ENCODE measurements at regions not wholly inside any gene's neighbourhood (a gene's known extent, or its start where the extent isn't known, plus 50 kb on each side); places are given as distances from the start of the nearest gene placed in this dataset.

DNA sequence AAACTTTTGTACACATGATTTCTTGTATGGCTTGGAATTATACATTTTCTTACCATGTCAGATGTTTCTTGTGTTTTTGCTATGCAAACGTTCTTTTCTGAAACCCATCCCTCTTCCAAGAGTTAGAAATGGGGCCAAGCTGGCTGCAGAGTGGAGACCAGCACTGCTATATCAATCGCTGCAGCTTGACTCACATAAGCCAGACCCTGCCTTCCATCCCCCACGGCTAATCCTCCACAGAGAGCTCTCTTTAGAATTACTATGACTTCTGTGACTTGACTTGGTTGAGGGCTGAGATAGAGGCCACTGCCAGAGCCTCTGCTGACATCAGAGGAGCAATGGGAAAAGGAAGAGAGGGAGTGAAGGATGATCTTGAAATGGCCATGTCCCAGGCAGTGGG, 147.9 kb downstream of the DACT1 start:
- DNase-seq: no peak

DNA sequence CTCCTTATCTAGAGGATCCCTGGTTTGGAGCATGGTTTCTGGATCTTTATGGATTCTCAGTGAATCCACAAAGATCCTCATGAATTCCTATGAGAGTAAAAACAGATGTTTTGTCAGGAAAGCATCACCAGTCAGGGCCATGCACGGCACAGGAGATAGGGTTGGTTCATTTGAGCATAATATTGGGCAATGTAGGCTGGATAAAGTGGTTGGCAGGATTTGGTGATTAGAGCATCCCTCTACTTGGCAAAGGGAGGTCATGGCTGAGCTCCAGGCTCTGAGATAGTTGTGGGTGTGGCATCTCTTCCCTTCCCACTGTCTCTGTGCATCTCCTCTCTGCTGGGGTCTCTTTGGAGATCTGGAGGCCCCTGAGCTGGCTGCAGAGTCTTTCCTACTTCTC, 149.8 kb downstream of the DACT1 start:
- no peak for DNase-seq

DNA sequence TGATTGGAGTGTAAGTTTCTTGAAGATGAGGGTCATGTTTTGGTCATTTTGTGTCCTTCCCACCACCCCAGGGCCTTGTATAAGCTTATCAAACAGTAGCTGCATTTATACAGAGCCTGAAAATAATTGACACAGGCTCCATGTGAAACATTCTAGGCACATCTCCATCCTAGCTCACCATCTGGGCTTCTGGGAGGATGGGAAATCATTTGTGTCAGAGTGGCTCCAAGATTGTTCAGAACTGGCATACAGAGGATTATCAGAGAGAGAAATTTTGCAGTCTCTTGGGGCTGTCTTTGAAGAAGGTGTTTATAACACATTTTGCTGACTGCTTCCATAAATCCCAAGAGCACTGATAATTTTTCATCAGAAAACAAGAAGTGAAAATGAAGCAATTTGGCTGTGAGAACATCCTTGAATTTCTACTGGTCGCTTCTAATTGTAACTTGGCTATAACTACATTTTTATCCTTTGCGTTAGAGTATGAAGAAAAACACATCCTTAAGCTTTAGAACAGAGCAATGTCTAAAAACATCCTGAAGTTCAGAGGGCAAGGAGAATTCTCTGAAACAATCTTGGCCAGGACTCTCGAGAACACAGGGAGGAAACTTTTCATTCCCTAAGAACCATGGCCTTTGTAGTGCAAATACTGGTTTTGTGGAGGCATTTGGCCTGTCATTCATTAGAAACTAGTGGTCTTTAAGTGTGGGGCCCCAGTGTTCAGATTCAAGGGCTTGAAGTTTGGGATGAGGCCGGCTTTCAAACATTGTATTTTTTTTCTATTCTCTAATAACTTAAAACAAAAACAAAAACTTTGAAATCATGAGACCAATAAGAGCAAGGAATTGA, 151.1 kb downstream of the DACT1 start:
- DNase-seq: no peak

DNA sequence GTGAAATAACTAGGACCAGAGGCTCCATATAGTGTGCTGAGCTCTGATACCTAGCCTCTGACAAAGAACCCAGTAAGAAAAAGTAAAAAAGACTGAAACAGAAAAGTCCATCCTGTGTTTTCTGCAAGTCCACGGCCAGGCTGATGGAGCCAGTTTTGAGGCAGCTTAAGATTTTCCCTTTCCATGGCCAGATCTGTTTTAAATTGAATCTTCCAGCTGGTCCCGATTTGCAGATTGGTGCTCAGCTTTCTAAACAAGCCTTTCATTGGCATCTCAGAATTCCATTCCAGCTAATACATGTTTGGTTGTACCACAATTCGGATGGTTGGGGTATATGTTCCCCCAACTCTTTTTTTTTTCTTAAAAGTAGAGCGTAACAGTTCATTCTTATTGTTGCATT, 152.0 kb downstream of the DACT1 start:
- DNase-seq: no peak

DNA sequence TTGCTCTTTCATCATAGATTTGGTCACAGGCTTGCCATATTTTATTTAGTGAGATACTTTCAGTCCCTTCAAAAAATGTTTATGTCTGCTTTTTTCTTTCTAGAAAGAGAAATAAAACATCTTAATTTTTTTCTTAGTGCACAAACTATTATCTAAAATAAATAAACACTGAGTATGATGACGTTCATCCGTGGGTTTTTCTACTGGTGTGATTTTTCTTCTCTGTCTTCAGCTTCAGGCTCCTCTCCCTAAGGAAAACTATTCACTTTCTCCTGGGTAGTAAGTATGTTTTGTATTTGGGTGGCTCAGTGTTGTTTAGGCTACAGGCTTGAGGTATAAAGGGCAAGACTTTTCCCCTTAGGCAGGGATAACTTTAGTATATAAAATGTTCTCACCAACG, 154.7 kb downstream of the DACT1 start:
- DNase-seq: no peak

DNA sequence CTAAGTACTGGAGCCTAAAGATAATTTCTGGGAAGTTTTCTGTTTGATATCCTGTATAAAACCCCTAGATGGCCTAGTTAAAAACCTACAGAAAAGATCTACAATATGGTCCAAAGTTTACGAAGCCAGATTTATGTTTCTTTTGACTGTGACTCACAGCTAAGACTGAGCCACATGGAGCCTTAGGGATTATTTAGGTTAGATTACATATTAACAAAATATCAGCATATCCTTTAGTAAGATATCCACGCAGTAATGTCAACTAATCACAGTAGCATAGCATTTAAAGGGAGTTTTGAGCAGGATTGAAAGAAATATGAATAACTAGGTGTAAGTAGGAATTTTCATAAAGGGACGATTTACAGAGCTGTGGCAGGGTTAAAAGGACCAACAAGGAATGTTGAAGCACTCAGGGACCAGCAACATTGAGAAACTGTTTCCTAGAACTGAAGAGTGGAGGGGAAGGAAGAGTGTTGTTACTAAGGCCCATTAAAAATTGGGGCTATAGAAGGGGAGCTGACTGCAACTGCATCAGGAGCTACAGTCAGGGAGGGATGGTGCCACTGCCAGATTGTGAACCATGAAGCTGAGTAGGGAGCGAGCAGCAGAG, 155.5 kb downstream of the DACT1 start:
- DNase-seq: no peak

DNA sequence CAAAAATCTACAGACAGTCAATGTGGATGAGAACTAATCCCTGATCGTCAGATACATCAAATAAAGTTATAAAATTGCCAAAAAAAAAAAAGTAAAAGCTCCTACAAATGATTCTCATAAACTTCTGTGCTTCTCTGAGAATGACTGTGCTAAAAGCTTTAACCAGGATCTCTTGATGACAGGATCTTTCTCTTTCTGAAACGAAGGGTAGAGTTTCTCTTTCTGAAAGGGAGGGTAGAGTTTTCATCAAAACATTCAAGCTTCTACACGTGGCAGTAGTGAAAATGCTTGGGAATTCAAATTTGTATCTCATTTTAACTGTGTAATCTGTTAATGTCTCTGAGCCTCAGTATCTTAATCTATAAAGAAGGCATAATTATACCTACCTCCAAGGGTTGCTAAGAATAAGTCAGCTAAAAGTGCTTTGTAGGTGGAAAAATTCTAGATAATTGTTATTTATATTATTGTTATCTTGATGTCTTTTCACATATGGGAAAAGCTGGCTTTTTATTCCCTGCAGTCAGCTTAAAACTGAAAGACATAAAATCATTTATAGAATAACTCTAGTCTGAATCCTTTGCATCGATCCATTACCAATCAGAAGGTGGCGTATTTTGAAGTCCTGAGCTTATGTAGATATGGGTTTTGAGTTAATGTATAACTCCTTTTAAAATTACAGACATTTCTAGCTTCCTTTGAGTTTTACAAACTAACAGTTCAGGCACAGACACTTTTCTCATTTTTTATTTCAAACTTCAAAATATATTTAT, 157.4 kb downstream of the DACT1 start:
- DNase-seq: no peak

DNA sequence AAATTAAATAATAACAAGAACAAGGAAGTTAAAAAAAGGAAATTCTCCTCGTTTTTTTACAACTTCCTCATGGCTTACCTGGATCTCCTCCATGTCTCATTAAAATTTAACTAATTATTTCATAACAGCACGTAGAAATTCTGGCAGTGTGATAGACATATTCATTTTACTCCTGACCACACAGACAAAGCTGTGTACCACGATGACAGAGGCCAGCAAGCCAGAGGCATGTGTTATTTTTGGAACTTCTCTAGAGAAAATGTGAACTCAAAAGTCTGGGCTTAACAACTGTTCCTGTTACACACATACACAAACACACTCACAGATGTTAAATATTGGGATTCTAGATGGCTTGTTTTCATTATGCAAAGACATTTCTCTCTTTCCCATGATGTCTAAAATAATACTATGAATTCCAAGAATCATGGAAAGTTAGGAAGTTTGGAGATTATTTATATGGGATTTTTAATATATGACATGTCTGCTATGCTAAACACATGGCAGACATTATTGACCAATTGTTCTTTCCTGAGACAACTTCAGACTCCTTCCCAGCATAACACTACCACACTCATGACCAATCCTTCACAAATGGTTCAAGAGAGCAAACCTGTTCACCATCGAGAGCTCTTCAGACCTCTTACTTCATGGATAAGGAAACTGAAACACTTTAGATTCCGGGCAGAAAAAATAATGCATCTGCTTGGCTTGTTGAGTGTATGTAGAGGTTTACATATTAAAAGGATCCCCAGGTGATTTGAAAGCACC, 158.7 kb downstream of the DACT1 start:
- no peak for DNase-seq

DNA sequence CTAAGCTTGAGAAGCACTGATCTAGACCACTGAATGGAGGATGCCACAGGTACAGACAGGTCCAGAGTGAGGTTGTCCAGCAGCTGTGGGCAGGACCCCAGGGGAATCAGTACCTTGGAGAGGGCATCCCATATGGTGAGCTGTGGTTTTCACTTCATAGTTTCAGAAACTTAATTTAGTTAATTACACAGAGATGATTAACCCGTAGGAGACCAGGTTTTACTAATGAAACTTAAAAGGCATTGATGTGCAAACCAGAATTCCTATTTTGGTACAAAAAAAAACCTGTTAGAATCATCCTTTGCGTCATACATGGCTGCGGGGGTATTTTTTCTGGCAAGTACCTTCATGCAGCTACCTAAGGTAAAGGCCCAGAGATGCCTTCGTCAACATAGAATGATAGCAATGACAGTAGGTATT, 159.3 kb downstream of the DACT1 start:
- peak; percentile 10 for DNase-seq

DNA sequence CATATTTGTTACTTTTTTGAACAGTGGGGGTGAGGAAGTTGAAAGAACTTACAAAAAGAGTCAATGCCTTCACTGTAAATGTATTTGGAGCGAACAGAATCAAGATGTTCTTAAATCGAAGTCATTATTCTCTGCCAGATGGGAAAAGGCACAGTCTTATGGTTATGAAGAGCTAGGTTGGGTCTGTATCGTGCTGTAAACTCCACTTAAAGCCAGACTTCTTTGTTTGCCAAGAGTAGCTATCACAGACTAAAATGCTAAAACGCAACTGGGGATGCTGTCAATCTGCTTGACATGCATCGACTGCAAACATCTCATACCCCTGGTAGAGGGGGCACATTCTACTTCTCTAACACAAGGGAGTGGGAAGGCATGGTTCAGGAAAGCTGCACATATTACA, 160.4 kb downstream of the DACT1 start:
- DNase-seq: no peak

DNA sequence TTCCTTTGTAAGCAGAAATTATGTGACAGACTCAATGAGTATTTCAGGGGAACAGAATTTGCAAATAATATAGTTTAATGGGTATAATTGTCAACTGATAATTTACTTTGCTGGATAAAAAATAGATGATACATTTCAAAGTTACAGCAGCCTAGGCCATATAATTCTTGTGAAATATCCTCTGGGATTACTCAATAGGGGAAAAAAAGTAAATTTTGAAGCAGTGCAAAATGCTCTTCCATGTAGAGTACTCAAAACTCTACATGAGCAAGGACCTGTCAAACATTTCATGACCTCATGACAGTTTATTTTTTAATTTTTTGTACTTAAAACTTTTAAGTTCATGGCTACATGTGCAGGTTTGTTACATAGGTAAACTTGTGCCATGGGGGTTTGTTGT, 163.3 kb downstream of the DACT1 start:
- no peak for DNase-seq

DNA sequence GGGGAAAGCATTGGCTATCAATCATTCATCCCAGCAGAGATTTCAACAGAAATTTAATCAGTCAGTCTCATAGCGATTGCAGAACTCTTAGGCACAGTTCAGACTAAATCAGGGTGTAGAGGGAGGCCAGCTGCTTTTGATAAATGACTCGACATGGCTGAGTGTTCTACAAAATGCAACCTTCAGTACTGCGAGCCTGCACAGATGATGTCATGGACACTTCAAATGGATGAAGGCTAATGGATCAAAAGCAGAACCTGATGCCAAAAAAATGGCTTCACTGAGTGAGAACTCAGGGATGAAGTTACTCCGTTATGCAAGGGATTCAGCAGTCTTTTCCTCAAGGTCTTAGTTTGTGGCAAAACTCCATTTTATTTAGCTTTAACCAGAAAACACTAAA, 167.3 kb downstream of the DACT1 start:
- DNase-seq: no peak

DNA sequence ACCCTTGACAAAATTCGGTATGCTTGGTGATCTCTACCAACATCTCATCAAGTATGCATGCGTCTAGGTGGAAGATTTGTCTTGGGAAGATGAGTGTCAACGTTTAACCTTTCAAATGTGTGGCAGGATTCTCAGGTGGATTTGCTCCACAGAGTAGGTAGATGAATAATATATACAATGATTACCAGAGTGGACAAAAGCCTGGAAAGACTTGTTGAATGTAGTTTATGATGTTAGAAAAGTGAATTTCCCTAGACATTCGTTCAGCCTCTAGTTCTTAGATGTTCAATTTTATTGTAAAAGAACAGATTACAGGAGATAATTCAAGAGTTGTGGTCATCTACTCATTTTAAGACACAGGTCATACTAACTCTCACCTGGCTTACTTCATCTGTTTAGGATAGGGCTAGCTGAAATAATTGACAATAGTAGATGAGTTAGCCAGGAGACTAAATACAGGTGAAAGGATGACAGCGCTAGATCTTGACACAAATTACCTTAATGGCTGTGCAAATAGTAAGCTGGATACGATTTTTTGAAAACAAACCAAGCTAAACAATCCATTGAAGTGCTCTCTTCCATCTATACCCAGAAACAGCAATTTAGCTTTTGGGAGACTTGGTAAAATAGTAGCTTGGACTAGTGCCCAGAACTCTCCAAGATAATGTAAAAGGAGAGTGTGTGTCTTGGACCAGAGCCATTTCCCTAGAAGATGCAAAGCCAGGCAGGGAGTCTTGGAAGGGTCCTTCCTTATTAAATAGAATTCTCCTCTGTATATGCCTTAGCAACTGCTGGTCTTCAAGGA, 168.0 kb downstream of the DACT1 start:
- DNase-seq: no peak

DNA sequence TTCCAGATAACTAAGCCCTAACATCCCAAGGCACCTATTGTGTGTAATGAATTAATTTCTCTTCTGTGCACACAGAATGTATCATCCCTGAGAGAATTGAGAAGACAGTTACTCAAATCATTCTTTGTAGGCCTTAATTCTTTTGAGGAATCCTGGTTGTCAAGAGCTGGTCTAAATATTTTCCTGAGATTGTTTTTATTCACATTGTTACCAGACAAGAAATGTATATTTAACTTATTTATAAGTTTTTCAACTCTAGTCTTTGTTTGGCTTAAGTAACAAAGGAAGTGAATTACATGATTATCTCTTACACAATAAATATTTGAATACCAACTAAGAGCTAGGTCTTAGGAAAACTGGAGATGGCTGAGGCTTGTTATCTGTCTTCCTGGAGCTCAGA, 169.4 kb downstream of the DACT1 start:
- DNase-seq: no peak

DNA sequence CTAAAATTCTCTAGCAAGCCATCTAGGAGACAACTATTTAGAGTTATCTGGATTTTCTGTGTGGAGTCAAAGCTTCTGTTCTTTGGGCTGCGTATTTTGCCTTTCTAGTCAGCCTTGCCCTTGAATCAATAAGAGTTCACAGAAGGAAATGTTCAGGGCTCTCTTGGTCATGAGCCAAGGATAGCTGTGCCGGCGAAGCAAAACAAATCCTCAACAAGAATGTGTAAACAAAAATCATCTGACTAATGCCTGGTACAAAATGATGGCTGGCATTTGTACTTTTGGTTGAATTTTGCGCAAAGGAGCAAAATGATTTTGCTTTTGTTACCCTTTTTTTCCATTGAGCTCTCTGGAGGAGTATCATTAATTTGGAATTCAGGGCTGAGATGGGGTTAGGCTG, 171.1 kb downstream of the DACT1 start:
- no peak for DNase-seq

DNA sequence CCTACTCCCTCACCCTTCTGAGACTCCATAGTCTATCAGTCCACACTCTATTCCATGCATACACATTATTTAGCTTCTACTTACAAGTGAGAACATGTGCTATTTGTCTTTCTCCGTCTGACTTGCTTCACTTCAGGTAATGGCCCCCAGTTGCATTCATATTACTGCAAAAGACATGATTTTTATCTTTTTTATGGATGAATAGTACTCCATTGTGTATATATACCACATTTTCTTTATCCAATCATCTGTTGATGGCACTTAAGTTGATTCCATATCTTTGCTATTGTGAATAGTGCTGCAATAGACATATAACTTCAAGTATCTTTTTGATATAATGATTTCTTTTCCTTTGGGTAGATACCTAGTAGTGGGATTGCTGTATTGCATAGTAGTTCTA, 171.8 kb downstream of the DACT1 start:
- DNase-seq: no peak

DNA sequence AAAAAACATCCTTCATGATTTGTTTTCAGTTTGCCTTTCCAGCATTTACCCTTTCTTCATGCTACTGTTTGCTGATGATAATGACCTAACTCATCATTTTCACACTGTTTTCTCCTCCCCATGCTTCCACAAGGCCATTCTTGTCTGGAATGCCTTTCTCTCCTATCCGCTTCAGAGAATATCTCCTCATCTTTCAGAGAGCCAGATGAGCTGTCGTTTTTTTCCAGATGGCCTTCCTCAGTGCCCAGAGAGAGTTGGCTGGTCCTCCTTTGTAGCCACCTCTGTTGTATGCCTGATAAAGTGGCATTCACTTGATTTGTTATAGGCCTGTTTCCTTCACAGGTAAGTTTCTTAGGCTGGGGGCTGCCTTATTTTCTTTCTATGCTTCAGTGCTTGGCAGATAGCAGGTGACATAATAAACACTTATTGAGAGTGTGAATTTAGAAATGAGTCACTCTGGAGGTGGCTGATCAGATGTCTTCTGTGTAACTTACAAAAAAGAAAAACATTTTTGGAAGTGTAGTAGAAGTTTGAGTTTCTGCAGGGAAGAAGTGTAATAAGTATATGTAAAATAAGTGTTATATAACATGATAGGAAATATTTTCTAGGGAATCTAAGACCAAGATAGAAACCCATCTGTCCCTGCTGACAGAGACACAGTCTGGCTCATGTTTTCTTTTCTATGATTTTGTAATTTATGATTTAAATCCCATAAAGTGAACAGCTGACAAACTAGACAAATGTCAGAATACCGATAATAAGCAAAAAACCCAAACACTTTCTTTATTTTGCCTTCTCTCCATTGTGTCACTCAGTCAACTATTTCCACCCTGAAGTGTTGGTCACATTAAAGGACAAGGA, 174.5 kb downstream of the DACT1 start:
- no peak for DNase-seq

DNA sequence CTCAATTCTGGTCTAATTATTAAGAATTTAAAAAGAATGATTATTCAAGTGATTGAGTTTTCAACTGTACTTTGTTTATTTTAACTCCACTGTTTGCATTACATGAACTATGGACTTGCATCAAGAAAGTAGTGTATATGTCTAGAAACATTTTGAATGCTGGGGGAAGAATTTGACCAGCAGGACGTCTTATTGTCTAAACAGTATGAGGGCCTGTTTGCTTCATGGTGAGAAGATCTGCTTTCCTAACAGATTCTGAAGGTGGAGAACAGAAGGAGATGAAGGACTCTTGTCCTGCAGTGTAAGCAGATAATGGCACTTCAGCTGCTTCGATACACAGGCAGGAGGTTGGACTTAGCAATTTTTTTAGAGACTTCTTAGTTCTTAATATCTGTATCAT, 176.0 kb downstream of the DACT1 start:
- DNase-seq: no peak

DNA sequence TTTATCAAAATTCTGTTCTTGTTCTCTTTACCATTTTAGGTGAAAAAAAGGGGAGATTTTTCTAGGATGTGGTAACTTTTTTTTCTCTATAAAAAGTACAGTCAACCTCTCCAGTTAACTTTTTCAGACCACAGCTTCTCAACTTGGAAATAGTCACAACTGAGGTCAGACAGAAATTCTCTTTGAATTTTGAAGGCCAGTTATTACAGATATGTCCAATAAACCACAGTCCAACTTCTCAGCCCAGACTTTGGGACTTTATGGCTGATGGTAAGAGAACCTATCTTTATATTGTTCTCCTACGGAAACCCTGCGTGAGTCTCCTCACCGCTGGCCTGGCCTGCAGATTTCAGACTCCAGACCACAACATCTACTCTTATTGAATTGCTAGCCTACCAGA, 176.7 kb downstream of the DACT1 start:
- DNase-seq: no peak

DNA sequence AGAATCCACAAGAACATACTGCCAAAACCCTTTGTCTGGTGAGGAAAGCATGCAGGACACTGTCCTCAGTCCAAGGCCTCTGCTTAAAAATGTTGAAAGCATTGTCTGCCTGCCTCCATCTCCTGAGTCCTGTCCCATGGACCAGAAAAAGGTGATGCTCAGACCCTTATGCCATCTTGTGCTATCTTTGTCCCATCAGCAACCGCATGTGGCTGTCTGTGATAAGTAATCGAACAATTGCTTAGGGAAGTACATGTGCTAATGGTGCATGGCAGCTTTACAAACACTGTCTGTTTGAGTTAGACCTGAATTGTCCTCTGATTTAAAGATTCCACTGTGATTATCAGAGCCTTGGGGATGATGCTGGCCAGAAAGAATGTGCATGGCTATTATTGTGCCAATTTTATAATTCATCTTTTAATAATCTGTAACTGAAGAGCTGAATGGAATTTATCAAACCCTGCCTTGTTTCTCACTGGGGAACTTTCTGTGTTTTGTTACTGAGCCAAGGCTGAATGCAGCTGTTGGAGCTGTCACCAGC, 177.5 kb downstream of the DACT1 start:
- DNase-seq: no peak

DNA sequence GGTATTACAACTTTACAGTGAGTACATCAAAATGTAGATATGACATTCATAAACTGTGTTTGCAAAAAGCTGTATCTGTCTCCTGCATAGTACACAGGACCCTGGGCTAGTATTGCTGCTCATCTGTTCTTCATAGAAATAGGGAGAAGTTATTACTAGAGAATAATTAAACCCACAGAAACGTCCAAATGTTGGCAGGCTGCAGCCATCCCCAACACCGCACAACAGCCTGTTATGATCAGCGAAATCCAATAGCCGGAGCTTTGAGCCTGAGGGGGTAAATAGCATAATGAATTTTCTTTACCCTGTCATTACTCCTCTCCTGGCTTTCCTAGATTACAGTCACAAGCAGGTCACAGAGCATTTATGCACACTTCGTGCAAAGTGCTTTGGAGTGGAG, 178.0 kb downstream of the DACT1 start:
- no peak for DNase-seq

Data from hematopoietic multipotent progenitor cell treated with erythropoietin and hydrocortisone succinate and interleukin-3 and kit ligand, for 6 days (in vitro differentiated cells).